Activated T-cell treated with anti-CD3 and anti-CD28 coated beads, Interleukin-2, amount 50 U/mL, for 72 hours (primary cell): ENCODE measurements at regions not wholly inside any gene's neighbourhood (a gene's known extent, or its start where the extent isn't known, plus 50 kb on each side); places are given as distances from the start of the nearest gene placed in this dataset.
A peak's percentile ranks its signal among the peaks of the same experiment; 100 is the strongest.
"Not testable (repeated sequence)": the region's sequence is repeated elsewhere in the genome, so short reads cannot be mapped to it uniquely, and the experiment has no call there.

Experiments used
- ATAC-seq, 2 donors: fragments of 150-1000 bp; cut with Tn5 transposase; replicated peaks in 1 of 2; 2 replicates each; pipeline ENCODE4 v1.10.0; 2021; ENCODE audit warnings: moderate library complexity in 2 of 2, mild to moderate bottlenecking in 1 of 2
- DNase-seq, 2 donors: peaks; one replicate each; pipeline ENCODE4 v3.0.0; 2021 to 2022; ENCODE audit warnings: mixed read lengths in 1 of 2
- H3K27ac Mint-ChIP-seq: one replicate; pipeline ENCODE4 v1.8.0; 2022; ENCODE audit warnings: mild to moderate bottlenecking, moderate library complexity, mixed read lengths
- H3K27me3 Mint-ChIP-seq: one replicate; pipeline ENCODE4 v1.8.0; 2022; ENCODE audit warnings: low read depth, mixed read lengths
- H3K36me3 Mint-ChIP-seq, 2 donors: one replicate each; pipeline ENCODE4 v1.8.0; 2022; ENCODE audit warnings: mixed read lengths in 2 of 2, mild to moderate bottlenecking in 1 of 2; ENCODE audit not compliant: insufficient read depth in 2 of 2
- H3K4me1 Mint-ChIP-seq: one replicate; pipeline ENCODE4 v1.8.0; 2022; ENCODE audit warnings: low read depth, mixed read lengths
- H3K4me3 Mint-ChIP-seq, 2 donors: one replicate each; pipeline ENCODE4 v1.8.0; 2022; ENCODE audit warnings: mild to moderate bottlenecking in 2 of 2, mixed read lengths in 2 of 2, moderate library complexity in 2 of 2
- H3K9me3 Mint-ChIP-seq, 2 donors: one replicate each; pipeline ENCODE4 v1.8.0; 2022; ENCODE audit warnings: mixed read lengths in 2 of 2

- Mint-ChIP-seq H3K9me3 (peaks cover 3% of the 10 kb centered on the region in 2 donors), H3K36me3 (peaks cover 2 to 4% of the 10 kb centered on the region in 2 donors)
- ATAC-seq: no peak
These were observed 257.9 kb upstream of the RBMS3 start for GRCh38 chr3:29022976-29023375.

GRCh38 chr3:29026286-29026685, 254.6 kb upstream of the RBMS3 start:
- H3K4me1 Mint-ChIP-seq: peaks cover 6% of the 10 kb centered on the region
- H3K27ac Mint-ChIP-seq: peak overlapping the region; percentile 78
- peaks cover 3% of the 10 kb centered on the region in 2 donors for H3K9me3 Mint-ChIP-seq

More at GRCh38 chr3:29022976-29023375, 257.9 kb upstream of the RBMS3 start:
- no peak for DNase-seq
- no peak overlapping the region for H3K4me3 Mint-ChIP-seq
- H3K4me1 Mint-ChIP-seq: peaks cover 6% of the 10 kb centered on the region
- H3K27me3 Mint-ChIP-seq: peaks cover 11% of the 10 kb centered on the region
- no peak overlapping the region for H3K27ac Mint-ChIP-seq

GRCh38 chr3:29026959-29027358, 253.9 kb upstream of the RBMS3 start:
- H3K9me3 Mint-ChIP-seq: peaks cover 3% of the 10 kb centered on the region in 2 donors
- ATAC-seq (no peak), DNase-seq (no peak)
- H3K27me3 Mint-ChIP-seq: peaks cover 6% of the 10 kb centered on the region
- H3K27ac Mint-ChIP-seq: no peak overlapping the region
- H3K4me1 Mint-ChIP-seq: peaks cover 6% of the 10 kb centered on the region
- H3K4me3 Mint-ChIP-seq: no peak overlapping the region
- peaks cover 2 to 4% of the 10 kb centered on the region in 2 donors for H3K36me3 Mint-ChIP-seq

More at GRCh38 chr3:29026286-29026685, 254.6 kb upstream of the RBMS3 start:
- no peak for DNase-seq
- Mint-ChIP-seq H3K36me3 (peaks cover 2 to 4% of the 10 kb centered on the region in 2 donors), H3K4me3 (peak overlapping the region in 1 of 2 donors; percentile 42), H3K27me3 (no peaks in the 10 kb centered on the region)
- ATAC-seq: peak; percentile 97 to 98

GRCh38 chr3:29031175-29031574, 249.7 kb upstream of the RBMS3 start:
- H3K27ac Mint-ChIP-seq, H3K27me3 Mint-ChIP-seq, ATAC-seq, H3K4me1 Mint-ChIP-seq, DNase-seq, H3K9me3 Mint-ChIP-seq, H3K4me3 Mint-ChIP-seq, H3K36me3 Mint-ChIP-seq: not testable (repeated sequence)

GRCh38 chr3:29033511-29033910, 247.4 kb upstream of the RBMS3 start:
- Mint-ChIP-seq H3K4me1 (no peaks in the 10 kb centered on the region), H3K4me3 (no peak overlapping the region), H3K36me3 (no peaks in the 10 kb centered on the region), H3K27ac (no peak overlapping the region), H3K9me3 (peaks cover 0 to 2% of the 10 kb centered on the region in 2 donors), H3K27me3 (peaks cover 7% of the 10 kb centered on the region)
- no peak for DNase-seq
- no peak for ATAC-seq

- no peak for DNase-seq
- no peak overlapping the region for H3K4me3 Mint-ChIP-seq
- H3K9me3 Mint-ChIP-seq: peaks cover 9 to 14% of the 10 kb centered on the region in 2 donors
- H3K27me3 Mint-ChIP-seq: no peaks in the 10 kb centered on the region
- peaks cover 3 to 6% of the 10 kb centered on the region in 2 donors for H3K36me3 Mint-ChIP-seq
- no peaks in the 10 kb centered on the region for H3K4me1 Mint-ChIP-seq
- H3K27ac Mint-ChIP-seq: no peak overlapping the region
- no peak for ATAC-seq
These were observed 230.7 kb upstream of the RBMS3 start for GRCh38 chr3:29050155-29050554.

- no peaks in the 10 kb centered on the region for H3K4me1 Mint-ChIP-seq
- peaks cover 16 to 27% of the 10 kb centered on the region in 2 donors for H3K9me3 Mint-ChIP-seq
- H3K27me3 Mint-ChIP-seq: no peaks in the 10 kb centered on the region
- DNase-seq (no peak), ATAC-seq (no peak)
- H3K36me3 Mint-ChIP-seq: peaks cover 6 to 9% of the 10 kb centered on the region in 2 donors
- H3K27ac Mint-ChIP-seq: no peak overlapping the region
- H3K4me3 Mint-ChIP-seq: no peak overlapping the region
These were observed 223.5 kb upstream of the RBMS3 start for GRCh38 chr3:29057326-29057725.

- no peak for ATAC-seq
- no peak overlapping the region for H3K27ac Mint-ChIP-seq
- no peaks in the 10 kb centered on the region for H3K36me3 Mint-ChIP-seq
- no peaks in the 10 kb centered on the region for H3K4me1 Mint-ChIP-seq
- H3K27me3 Mint-ChIP-seq: no peaks in the 10 kb centered on the region
- DNase-seq: no peak
- no peak overlapping the region for H3K4me3 Mint-ChIP-seq
- peaks cover 8% of the 10 kb centered on the region in 2 donors for H3K9me3 Mint-ChIP-seq
These were observed 216.8 kb upstream of the RBMS3 start for GRCh38 chr3:29064085-29064484.

GRCh38 chr3:29065211-29065785, 215.6 kb upstream of the RBMS3 start:
- H3K4me1 Mint-ChIP-seq: no peaks in the 10 kb centered on the region
- H3K36me3 Mint-ChIP-seq: no peaks in the 10 kb centered on the region
- no peak for DNase-seq
- H3K4me3 Mint-ChIP-seq: no peak overlapping the region
- no peak overlapping the region for H3K27ac Mint-ChIP-seq
- no peak for ATAC-seq
- H3K27me3 Mint-ChIP-seq: no peaks in the 10 kb centered on the region
- peaks cover 2 to 6% of the 10 kb centered on the region in 2 donors for H3K9me3 Mint-ChIP-seq

GRCh38 chr3:29067007-29067406, 213.9 kb upstream of the RBMS3 start:
- H3K27ac Mint-ChIP-seq: no peak overlapping the region
- no peaks in the 10 kb centered on the region for H3K4me1 Mint-ChIP-seq
- H3K36me3 Mint-ChIP-seq: no peaks in the 10 kb centered on the region
- peaks cover 5 to 9% of the 10 kb centered on the region in 2 donors for H3K9me3 Mint-ChIP-seq
- H3K4me3 Mint-ChIP-seq: no peak overlapping the region
- no peak for ATAC-seq
- H3K27me3 Mint-ChIP-seq: no peaks in the 10 kb centered on the region
- DNase-seq: no peak

GRCh38 chr3:29070959-29071634, 209.8 kb upstream of the RBMS3 start:
- Mint-ChIP-seq H3K27me3 (no peaks in the 10 kb centered on the region), H3K4me3 (no peak overlapping the region), H3K4me1 (no peaks in the 10 kb centered on the region), H3K36me3 (no peaks in the 10 kb centered on the region), H3K9me3 (peaks cover 5 to 10% of the 10 kb centered on the region in 2 donors), H3K27ac (no peak overlapping the region)
- no peak for DNase-seq
- no peak for ATAC-seq

GRCh38 chr3:29072611-29073010, 208.3 kb upstream of the RBMS3 start:
- Mint-ChIP-seq H3K36me3 (no peaks in the 10 kb centered on the region), H3K27me3 (no peaks in the 10 kb centered on the region), H3K9me3 (peaks cover 5 to 10% of the 10 kb centered on the region in 2 donors)

GRCh38 chr3:29077356-29077755, 203.5 kb upstream of the RBMS3 start:
- Mint-ChIP-seq H3K36me3 (no peaks in the 10 kb centered on the region), H3K27ac (no peak overlapping the region), H3K27me3 (no peaks in the 10 kb centered on the region), H3K4me3 (no peak overlapping the region), H3K9me3 (peaks cover 2 to 9% of the 10 kb centered on the region in 2 donors), H3K4me1 (no peaks in the 10 kb centered on the region)
- DNase-seq: no peak
- no peak for ATAC-seq

More at GRCh38 chr3:29072611-29073010, 208.3 kb upstream of the RBMS3 start:
- DNase-seq (no peak), ATAC-seq (no peak)
- Mint-ChIP-seq H3K4me3 (no peak overlapping the region), H3K27ac (no peak overlapping the region), H3K4me1 (no peaks in the 10 kb centered on the region)
